Prostate gland (tissue), 2 donors: ENCODE measurements at regions not wholly inside any gene's neighbourhood (a gene's known extent, or its start where the extent isn't known, plus 50 kb on each side); places are given as distances from the start of the nearest gene placed in this dataset.

Experiments
- DNase-seq: peaks from one replicate; pipeline ENCODE4 v3.0.0-alpha.2; 2019; ENCODE audit warnings: low spot score
- H3K27ac ChIP-seq, 2 donors: fragments of 200-600 bp; sonication (generic); 2 replicates each; pipeline ENCODE4 v1.5.1; 2017 to 2019
- H3K27me3 ChIP-seq: fragments of 200-600 bp; sonication (generic); replicated peaks from 2 replicates; pipeline ENCODE4 v1.5.1; 2019; ENCODE audit not compliant: insufficient read depth
- H3K36me3 ChIP-seq, 2 donors: fragments of 200-600 bp; sonication (generic); 1 replicate in 1 of 2; 2 replicates in 1 of 2; pipeline versions ENCODE4 v1.5.1 to v1.8.1; 2017 to 2019
- H3K4me1 ChIP-seq: fragments of 200-600 bp; sonication (generic); replicated peaks from 2 replicates; pipeline ENCODE4 v1.5.1; 2019
- H3K4me3 ChIP-seq, 2 donors: fragments of 200-600 bp; sonication (generic); 2 replicates each; pipeline ENCODE4 v1.5.1; 2017 to 2019
- H3K9me3 ChIP-seq: fragments of 200-600 bp; sonication (generic); 2 replicates; pipeline ENCODE4 v1.5.1; 2017
- CTCF ChIP-seq, 4 experiments: fragments of 200-600 bp in 2 of 4; fragments of 450-650 bp in 2 of 4; sonication (generic) in 2 of 4; IDR thresholded peaks; 1 replicate in 3 of 4; 2 replicates in 1 of 4; pipeline ENCODE4 v1.5.1; 2016 to 2019; ENCODE audit warnings: antibody characterized with exemption in 4 of 4, mild to moderate bottlenecking in 2 of 4, moderate library complexity in 2 of 4
- POLR2A ChIP-seq: fragments of 450-650 bp; IDR thresholded peaks from one replicate; pipeline ENCODE4 v1.6.1; 2016; ENCODE audit warnings: antibody characterized with exemption, mild to moderate bottlenecking
- POLR2AphosphoS5 ChIP-seq: sonication (generic); formaldehyde crosslinking; IDR thresholded peaks from one replicate; pipeline ENCODE4 v1.6.1; 2017; ENCODE audit warnings: antibody characterized with exemption
- WGBS: methylation state at CpG from one replicate; pipeline ENCODE4 v1.1.5; 2018; 5-methylcytosine and 5-hydroxymethylcytosine counted together
- intact Hi-C: fragments of 100-400 bp; cut with DNase I; formaldehyde crosslinking; loops from one replicate; pipeline ENCODE4 v1.14.2; 2022

DNA sequence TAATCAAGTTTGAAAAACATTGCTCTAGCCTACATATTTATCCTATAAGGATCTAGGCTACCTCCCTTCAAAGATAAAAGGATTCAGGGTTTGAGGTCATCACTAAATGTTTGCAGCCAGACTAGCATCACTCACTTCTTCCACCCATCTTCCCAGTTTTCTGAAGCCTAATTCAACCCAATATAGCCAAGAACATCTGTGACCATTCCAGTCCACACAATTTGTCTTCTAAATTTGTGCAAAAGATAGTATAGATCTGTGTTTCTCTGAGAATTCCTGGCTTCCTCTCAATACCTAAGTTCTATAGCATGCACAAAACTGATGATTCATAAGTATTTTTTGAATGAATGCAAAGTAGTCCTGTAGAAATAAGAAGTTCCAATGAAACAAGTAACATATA lies 103.0 kb upstream of the CDK1 start:
- H3K36me3 ChIP-seq = no peaks in the 10 kb centered on the region
- TF ChIP-seq POLR2A = no peak
- no peak for TF ChIP-seq CTCF (IDR thresholded peaks at IDR 0.05)
- no peak for TF ChIP-seq POLR2AphosphoS5
- H3K9me3 ChIP-seq = no peaks in the 10 kb centered on the region
- no peaks in the 10 kb centered on the region for H3K27me3 ChIP-seq
- no peak for DNase-seq
- no peak overlapping the region for H3K4me3 ChIP-seq
- no peaks in the 10 kb centered on the region for H3K4me1 ChIP-seq
- H3K27ac ChIP-seq = no peak overlapping the region
- intact Hi-C loops = no loop called here

- Histone ChIP-seq H3K36me3 (no peaks in the 10 kb centered on the region), H3K4me1 (no peaks in the 10 kb centered on the region), H3K9me3 (no peaks in the 10 kb centered on the region), H3K4me3 (no peak overlapping the region), H3K27ac (no peak overlapping the region), H3K27me3 (no peaks in the 10 kb centered on the region)
- DNase-seq = no peak
- TF ChIP-seq POLR2AphosphoS5 (no peak), CTCF (IDR thresholded peaks at IDR 0.05) (no peak), POLR2A (no peak)
- WGBS = 92% methylated on average over 1 of the region's 1 CpG
- intact Hi-C loops = no loop called here
Measured at GRCh38 chr10:60669501-60669900, 108.8 kb upstream of the CDK1 start.

DNA sequence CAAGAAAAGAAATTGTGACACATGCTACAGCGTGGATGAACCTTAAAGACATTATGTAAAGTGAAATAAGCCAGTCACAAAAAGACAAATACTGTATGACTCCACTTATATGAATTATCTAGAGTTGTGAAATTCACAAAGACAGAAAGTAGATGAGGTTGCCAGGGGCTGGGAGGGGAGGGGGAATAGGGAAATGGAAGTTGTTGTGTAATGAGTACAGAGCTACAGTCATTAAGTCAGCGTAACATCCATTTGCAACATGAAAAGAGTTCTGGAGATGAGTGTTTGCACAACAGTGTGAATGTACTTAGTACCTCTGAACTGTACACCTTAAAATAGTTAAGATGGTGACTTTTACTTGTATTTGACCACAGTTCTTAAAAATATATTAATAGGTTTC lies 112.1 kb upstream of the CDK1 start:
- Histone ChIP-seq H3K4me3 (no peak overlapping the region), H3K27ac (no peak overlapping the region), H3K36me3 (no peaks in the 10 kb centered on the region), H3K9me3 (no peaks in the 10 kb centered on the region), H3K4me1 (peaks cover 9% of the 10 kb centered on the region), H3K27me3 (no peaks in the 10 kb centered on the region)
- 88% methylated on average over 2 of the region's 2 CpGs for WGBS
- no peak for TF ChIP-seq POLR2A
- TF ChIP-seq CTCF (IDR thresholded peaks at IDR 0.05) = no peak
- TF ChIP-seq POLR2AphosphoS5 = no peak
- intact Hi-C loops = no loop called here
- DNase-seq = no peak

- no peak overlapping the region for H3K27ac ChIP-seq
- no peak for TF ChIP-seq CTCF (IDR thresholded peaks at IDR 0.05)
- no peak for TF ChIP-seq POLR2AphosphoS5
- no peaks in the 10 kb centered on the region for H3K27me3 ChIP-seq
- peaks cover 9% of the 10 kb centered on the region for H3K4me1 ChIP-seq
- intact Hi-C loops = no loop called here
- DNase-seq = no peak
- no peaks in the 10 kb centered on the region for H3K36me3 ChIP-seq
- no peak overlapping the region for H3K4me3 ChIP-seq
- no peaks in the 10 kb centered on the region for H3K9me3 ChIP-seq
- WGBS = 80% methylated on average over 4 of the region's 4 CpGs
Measured at GRCh38 chr10:60664859-60665258, 113.4 kb upstream of the CDK1 start.

DNA sequence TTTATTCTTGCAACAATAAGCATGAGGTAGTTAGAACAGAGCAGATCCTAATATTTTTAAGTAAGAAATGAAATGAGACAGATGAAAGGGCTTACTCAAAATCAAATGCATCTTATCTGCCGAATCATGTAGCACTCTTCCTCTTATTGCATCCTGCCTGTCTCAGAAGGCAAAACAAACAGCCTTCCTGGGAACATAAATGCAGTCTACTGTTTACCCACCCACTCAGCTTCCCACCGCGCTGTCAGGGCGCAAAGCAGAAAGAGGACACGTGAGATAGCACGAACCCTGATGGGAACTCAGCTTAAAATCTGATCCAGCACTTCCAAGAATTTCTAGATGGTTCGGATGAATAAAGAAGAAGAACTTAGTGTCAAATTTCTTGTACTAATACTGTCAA lies 114.4 kb upstream of the CDK1 start:
- Histone ChIP-seq H3K4me1 (peaks cover 9% of the 10 kb centered on the region), H3K4me3 (no peak overlapping the region), H3K27ac (no peak overlapping the region), H3K27me3 (no peaks in the 10 kb centered on the region), H3K36me3 (no peaks in the 10 kb centered on the region), H3K9me3 (no peaks in the 10 kb centered on the region)
- intact Hi-C loops = no loop called here
- TF ChIP-seq POLR2A (no peak), POLR2AphosphoS5 (no peak), CTCF (IDR thresholded peaks at IDR 0.05) (no peak)
- no peak for DNase-seq
- 31% methylated on average over 7 of the region's 7 CpGs for WGBS
